ENCODE measurements at regions not wholly inside any gene's neighbourhood (a gene's known extent, or its start where the extent isn't known, plus 50 kb on each side); places are given as distances from the start of the nearest gene placed in this dataset.

- Histone ChIP-seq H3K27me3 (no peaks in the 10 kb centered on the region), H3K4me1 (no peaks in the 10 kb centered on the region), H3K27ac (no peak overlapping the region), H3K4me3 (no peak overlapping the region), H3K9me3 (peaks cover 0 to 3% (median 0%) of the 10 kb centered on the region in 12 donors), H3K36me3 (no peaks in the 10 kb centered on the region)
- intact Hi-C loops (cut with DNase I): no loop called here
- DNase-seq (no peak), ATAC-seq (no peak)
- TF ChIP-seq CTCF (IDR thresholded peaks at IDR 0.05) (no peak), POLR2A (IDR thresholded peaks at IDR 0.05) (no peak)
These were observed 407.2 kb downstream of the PDHA2 start for GRCh38 chr4:96247096-96247495.

DNA sequence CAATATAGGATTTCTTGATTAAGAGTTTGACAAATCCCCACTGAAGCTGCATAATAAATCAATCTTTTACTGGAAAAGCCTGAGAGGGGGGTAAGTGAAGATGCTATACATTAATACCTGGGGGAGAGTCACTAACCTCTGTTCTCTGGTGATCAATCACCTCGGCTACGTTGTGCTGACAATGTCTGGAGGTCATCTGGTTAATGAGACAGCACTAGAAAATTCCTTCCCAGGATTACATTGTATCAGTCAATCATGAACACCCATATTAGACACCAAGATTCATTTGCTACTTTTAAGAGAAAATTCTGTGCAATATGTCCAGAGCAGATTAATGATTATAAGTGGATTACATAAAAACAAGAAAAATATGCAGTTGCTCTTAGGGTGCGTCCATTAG lies 408.3 kb downstream of the PDHA2 start:
- intact Hi-C loops (cut with DNase I): no loop called here
- Histone ChIP-seq H3K9me3 (peaks cover 0 to 10% (median 0%) of the 10 kb centered on the region in 12 donors), H3K27me3 (no peaks in the 10 kb centered on the region), H3K36me3 (no peaks in the 10 kb centered on the region), H3K4me3 (no peak overlapping the region), H3K27ac (no peak overlapping the region), H3K4me1 (no peaks in the 10 kb centered on the region)
- TF ChIP-seq POLR2A (IDR thresholded peaks at IDR 0.05) (no peak), CTCF (IDR thresholded peaks at IDR 0.05) (no peak)
- WGBS, 4 donors: 62 to 69% (median 66%) methylated on average over 3 of the region's 3 CpGs
- DNase-seq (no peak), ATAC-seq (no peak)

DNA sequence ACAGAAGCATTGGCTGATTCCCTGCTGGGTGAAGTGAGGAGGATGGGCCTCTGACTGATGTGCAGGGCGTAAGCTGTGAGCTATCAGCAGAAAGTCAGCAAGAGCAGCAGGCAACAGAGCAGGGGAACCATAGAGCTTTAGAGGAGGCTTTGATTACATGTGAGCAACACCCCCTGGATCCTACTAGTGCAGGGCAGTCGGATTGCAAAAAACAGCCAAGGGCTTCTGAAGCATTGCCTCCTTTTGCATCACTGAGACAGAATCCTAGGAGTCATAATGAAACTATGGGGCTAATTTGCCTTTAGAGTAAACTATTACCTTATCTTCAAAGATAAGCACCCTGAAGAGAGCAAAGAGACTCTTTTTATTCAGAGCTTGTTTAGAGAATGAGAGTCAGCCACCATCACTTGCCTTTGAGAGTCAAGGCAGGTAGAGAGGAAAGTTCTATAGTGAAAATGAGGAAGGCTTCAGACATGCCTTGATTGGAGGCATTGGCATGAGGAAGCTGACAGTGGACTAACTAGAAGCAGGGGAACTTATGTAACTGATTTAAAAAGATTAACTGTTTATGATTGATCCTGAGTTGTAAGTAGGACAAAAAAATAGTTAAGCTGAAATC lies 420.3 kb downstream of the PDHA2 start:
- no peaks in the 10 kb centered on the region for H3K27me3 ChIP-seq
- H3K4me1 ChIP-seq: no peaks in the 10 kb centered on the region
- H3K4me3 ChIP-seq: no peak overlapping the region
- TF ChIP-seq POLR2A (IDR thresholded peaks at IDR 0.05): no peak
- no peak for TF ChIP-seq CTCF (IDR thresholded peaks at IDR 0.05)
- H3K36me3 ChIP-seq: no peaks in the 10 kb centered on the region
- WGBS, 4 donors: 49 to 69% (median 52%) methylated on average over 2 of the region's 2 CpGs
- H3K27ac ChIP-seq: no peak overlapping the region
- intact Hi-C loops (cut with DNase I): no loop called here
- peaks cover 0 to 8% (median 0%) of the 10 kb centered on the region in 12 donors for H3K9me3 ChIP-seq
- ATAC-seq (no peak), DNase-seq (no peak)

DNA sequence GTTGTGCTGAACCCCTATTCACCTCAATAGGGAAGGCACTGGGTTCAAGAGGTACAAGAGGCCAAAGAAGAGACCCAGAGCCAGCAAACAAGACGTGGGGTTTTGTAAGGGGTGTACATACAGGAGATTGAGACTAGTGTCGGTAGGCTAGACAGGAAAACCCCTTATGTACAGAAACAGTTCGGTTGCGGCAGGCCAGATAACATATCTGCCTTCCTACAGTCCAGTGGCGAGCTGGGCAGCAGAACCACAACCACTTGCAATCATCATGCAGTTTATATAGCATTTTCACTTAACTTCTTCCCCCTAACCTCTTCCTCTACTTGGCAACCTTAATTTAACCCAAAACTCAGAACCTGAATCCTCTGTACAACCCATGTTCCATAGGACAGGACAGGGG lies 422.2 kb downstream of the PDHA2 start:
- 55 to 61% (median 56%) methylated on average over 5 of the region's 5 CpGs for WGBS, 4 donors
- DNase-seq (no peak), ATAC-seq (no peak)
- no peak for TF ChIP-seq POLR2A (IDR thresholded peaks at IDR 0.05)
- Histone ChIP-seq H3K27me3 (no peaks in the 10 kb centered on the region), H3K36me3 (no peaks in the 10 kb centered on the region), H3K4me3 (no peak overlapping the region), H3K27ac (no peak overlapping the region), H3K9me3 (peaks cover 0 to 2% (median 0%) of the 10 kb centered on the region in 12 donors), H3K4me1 (no peaks in the 10 kb centered on the region)
- intact Hi-C loops (cut with DNase I): no loop called here

DNA sequence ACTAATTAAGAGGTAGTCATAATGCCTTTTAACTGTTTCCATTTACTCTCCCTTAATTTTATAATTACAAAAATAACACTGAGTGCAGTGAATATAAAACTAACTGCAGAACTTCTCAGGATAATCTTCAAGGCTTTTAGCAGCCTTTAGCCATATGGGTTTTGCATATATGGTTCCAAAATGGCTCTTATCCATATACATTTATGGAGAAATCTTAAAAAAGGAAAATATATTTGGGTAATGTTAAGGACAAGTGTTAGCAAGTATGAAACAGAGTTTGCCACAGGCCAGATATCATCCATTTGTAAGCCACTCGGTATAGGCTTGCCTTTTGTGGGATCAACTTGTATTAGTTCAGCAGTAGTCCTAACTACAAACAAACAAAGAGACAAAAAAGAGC lies 423.4 kb downstream of the PDHA2 start:
- ATAC-seq: no peak
- TF ChIP-seq CTCF (IDR thresholded peaks at IDR 0.05): no peak
- no peak for TF ChIP-seq POLR2A (IDR thresholded peaks at IDR 0.05)
- 76 to 100% (median 84%) methylated on average over 1 of the region's 1 CpG for WGBS, 4 donors
- Histone ChIP-seq H3K36me3 (no peaks in the 10 kb centered on the region), H3K27ac (no peak overlapping the region), H3K4me1 (no peaks in the 10 kb centered on the region), H3K9me3 (no peaks in the 10 kb centered on the region), H3K27me3 (no peaks in the 10 kb centered on the region), H3K4me3 (no peak overlapping the region)
- intact Hi-C loops (cut with DNase I): no loop called here
- no peak for DNase-seq
